ENCODE measurements at regions not wholly inside any gene's neighbourhood (a gene's known extent, or its start where the extent isn't known, plus 50 kb on each side); places are given as distances from the start of the nearest gene placed in this dataset.

DNA sequence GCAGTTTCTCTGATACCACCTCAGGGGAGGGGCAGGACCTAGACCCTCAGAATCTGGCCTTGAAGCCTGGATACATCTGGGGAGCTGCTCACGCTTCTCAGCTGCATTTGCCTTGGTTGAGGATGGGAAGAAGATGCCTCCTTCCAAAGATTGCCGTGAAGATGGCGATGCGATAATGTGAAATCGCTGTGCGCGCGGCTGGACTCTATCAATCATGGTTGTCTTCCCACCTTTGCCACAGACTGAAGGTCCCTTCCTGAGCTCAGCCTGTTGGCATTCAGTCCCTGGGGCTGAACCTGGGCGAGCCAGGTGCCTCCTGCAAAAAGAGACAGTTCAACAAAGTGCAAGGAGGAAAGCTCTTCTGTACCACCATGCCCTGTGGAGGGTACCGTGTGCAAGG lies 114.4 kb upstream of the SLC45A1 start:
- POLR2A ChIA-PET: no interaction called here
- Histone ChIP-seq H3K36me3 (ENCODE audit: control insufficient read depth, insufficient read depth, low read length) (no peaks in the 10 kb centered on the region), H3K4me3 (ENCODE audit: low read depth, low read length) (no peak overlapping the region), H3K27me3 (ENCODE audit: control insufficient read depth, insufficient read depth, low read length) (no peaks in the 10 kb centered on the region)
- no peak for DNase-seq (ENCODE audit: low read depth)
- CTCF ChIA-PET: interaction anchor here (1.3 kb wide), 1 partner anchor 172 kb away, joined by 4 read pairs; no protein-coding TSS in a partner anchor
- TF ChIP-seq, protein P1, sequence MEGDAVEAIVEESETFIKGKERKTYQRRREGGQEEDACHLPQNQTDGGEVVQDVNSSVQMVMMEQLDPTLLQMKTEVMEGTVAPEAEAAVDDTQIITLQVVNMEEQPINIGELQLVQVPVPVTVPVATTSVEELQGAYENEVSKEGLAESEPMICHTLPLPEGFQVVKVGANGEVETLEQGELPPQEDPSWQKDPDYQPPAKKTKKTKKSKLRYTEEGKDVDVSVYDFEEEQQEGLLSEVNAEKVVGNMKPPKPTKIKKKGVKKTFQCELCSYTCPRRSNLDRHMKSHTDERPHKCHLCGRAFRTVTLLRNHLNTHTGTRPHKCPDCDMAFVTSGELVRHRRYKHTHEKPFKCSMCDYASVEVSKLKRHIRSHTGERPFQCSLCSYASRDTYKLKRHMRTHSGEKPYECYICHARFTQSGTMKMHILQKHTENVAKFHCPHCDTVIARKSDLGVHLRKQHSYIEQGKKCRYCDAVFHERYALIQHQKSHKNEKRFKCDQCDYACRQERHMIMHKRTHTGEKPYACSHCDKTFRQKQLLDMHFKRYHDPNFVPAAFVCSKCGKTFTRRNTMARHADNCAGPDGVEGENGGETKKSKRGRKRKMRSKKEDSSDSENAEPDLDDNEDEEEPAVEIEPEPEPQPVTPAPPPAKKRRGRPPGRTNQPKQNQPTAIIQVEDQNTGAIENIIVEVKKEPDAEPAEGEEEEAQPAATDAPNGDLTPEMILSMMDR (IDR thresholded peaks at IDR 0.05; ENCODE audit: insufficient read depth, low read depth, low read length): no peak

DNA sequence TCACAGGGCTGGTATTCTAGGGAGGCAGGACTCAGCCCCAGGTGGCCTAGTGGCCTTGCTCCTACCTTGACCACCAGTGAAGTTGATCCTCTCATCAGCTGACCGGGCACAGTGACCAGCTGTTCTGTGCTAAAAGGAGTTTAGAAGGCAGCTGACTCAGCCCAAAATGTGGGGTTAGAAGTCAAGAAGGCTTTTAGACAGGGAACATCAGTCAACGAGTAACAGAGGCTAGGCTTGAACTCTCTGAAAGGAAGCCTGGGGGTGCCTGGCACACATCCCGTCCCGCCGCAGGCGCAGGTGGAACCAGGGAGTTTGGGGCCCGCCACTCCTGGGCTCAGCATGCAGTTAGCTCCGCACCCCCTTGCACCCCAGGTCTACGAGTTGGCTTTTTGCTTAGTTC lies 114.9 kb upstream of the SLC45A1 start:
- Histone ChIP-seq H3K36me3 (ENCODE audit: control insufficient read depth, insufficient read depth, low read length) (no peaks in the 10 kb centered on the region), H3K27me3 (ENCODE audit: control insufficient read depth, insufficient read depth, low read length) (no peaks in the 10 kb centered on the region), H3K4me3 (ENCODE audit: low read depth, low read length) (no peak overlapping the region)
- DNase-seq (ENCODE audit: low read depth): no peak
- TF ChIP-seq, protein P1 (IDR thresholded peaks at IDR 0.05; ENCODE audit: insufficient read depth, low read depth, low read length): no peak
- CTCF ChIA-PET: interaction anchor here (1.2 kb wide), 1 partner anchor 125 kb away, joined by 3 read pairs; no protein-coding TSS in a partner anchor
- POLR2A ChIA-PET: no interaction called here

DNA sequence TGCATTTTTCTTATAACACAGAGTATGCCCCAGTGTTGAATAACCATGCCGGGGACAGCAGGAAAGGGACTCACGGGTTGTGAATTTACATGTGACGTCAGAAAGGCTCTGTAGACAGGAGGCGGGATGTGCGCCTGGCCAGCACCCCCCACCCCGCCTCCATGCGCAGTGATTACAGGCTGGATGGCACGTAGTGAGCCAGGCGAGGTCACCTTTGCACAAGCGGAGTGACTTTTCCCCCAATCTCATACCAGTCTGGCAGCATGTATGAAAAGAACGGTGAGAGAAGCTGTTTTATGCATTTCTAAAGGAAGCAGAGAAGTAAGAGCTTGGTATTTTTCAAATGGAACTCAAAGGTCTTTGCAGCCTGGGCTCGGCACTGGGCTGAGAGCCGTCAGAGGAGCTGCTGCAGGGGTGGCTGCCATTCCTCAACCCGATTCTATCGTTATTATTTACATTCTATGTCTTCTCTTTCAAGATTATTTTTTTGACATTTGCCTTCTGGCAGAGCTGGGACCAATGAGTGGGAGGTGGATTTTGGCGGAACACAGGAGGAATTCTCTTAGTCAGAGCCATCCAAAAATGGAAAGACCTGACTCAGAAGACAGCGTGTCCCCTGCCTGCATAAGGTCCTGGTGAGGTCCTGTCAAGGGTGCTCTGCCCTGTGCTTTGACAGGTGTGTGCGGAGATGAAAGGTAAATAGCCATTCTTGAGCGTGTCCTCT lies 115.6 kb upstream of the SLC45A1 start:
- Histone ChIP-seq H3K4me3 (ENCODE audit: low read depth, low read length) (no peak overlapping the region), H3K36me3 (ENCODE audit: control insufficient read depth, insufficient read depth, low read length) (no peaks in the 10 kb centered on the region), H3K27me3 (ENCODE audit: control insufficient read depth, insufficient read depth, low read length) (no peaks in the 10 kb centered on the region)
- ChIA-PET CTCF (interaction anchor here (0.6 to 1.2 kb wide), 3 partner anchors 125 to 162 kb away, joined by 3 read pairs; no protein-coding TSS in a partner anchor), POLR2A (interaction anchor here (0.5 to 1.0 kb wide), 2 partner anchors 9 to 37 kb away, joined by 3 read pairs; no protein-coding TSS in a partner anchor)
- peak; percentile 45 for DNase-seq (ENCODE audit: low read depth)
- TF ChIP-seq, protein P1 (IDR thresholded peaks at IDR 0.05; ENCODE audit: insufficient read depth, low read depth, low read length): no peak

DNA sequence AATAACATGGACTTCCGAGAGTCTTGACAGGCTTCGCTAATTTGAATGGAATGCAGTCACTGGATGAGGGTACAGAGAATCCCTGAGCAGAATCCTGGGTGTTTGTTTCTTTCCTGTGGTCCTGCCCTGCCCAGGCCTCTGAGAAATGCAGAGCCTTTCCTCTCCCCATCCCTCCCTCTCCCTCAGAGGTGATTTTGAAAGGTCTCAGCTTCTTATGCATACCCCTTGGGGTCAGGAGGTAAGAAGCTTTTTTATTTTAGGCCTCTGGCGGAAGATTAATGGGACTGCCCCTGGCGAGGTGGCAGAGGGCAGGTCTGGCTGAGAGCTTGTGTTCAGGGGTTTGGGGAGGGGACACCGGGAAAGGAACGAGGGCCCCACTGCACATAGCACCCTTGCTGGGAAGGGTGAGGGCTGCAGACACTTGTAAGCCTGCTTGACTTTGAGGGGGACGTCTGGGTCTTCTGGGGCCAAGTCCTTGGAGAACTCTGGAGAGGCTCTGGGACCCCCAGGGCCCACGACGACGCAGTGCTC lies 116.5 kb upstream of the SLC45A1 start:
- Histone ChIP-seq H3K36me3 (ENCODE audit: control insufficient read depth, insufficient read depth, low read length) (no peaks in the 10 kb centered on the region), H3K27me3 (ENCODE audit: control insufficient read depth, insufficient read depth, low read length) (no peaks in the 10 kb centered on the region), H3K4me3 (ENCODE audit: low read depth, low read length) (no peak overlapping the region)
- DNase-seq (ENCODE audit: low read depth): no peak
- TF ChIP-seq, protein P1 (IDR thresholded peaks at IDR 0.05; ENCODE audit: insufficient read depth, low read depth, low read length): no peak
- POLR2A ChIA-PET: interaction anchor here (0.5 to 1.0 kb wide), 2 partner anchors 10 to 36 kb away, joined by 3 read pairs; no protein-coding TSS in a partner anchor
- CTCF ChIA-PET: no interaction called here

DNA sequence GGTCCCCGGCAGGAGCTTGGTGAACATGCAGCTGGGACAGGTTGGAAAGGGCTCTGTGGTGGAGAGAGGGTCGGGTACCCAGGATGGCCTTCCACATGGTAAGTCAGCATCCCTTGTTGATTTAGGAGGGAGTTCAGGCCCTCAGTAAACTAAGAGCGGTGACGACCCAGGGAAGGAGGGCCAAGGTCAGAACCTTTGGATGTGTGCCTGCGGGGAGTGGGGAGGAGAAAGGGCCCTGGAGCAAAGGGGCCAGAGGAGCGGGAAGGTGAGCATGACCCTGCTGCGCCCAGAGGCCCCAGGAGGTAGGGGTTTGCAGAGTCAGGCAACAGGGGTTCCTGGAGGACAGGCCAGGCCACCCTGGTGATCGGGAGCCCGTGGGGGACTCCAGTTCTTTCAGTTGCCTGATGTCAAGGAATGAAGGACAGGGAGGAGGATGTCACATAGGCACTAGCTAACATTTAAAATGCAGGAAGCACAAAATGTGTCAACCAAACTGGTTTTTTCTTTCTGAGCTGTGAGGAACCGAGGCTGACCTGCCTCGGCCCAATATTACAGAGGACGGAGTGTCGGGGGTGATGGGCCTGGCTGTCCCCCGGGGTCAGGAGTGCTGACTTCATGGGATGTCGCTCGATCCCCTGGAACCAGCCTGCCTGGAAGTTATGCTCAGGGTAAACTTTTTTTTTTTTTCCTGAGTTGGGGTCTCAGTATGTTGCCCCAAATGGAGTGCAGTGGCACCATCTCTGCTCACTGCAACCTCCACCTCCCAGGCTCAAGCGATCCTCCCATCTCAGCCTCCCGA lies 117.4 kb upstream of the SLC45A1 start:
- Histone ChIP-seq H3K27me3 (ENCODE audit: control insufficient read depth, insufficient read depth, low read length) (no peaks in the 10 kb centered on the region), H3K4me3 (ENCODE audit: low read depth, low read length) (no peak overlapping the region), H3K36me3 (ENCODE audit: control insufficient read depth, insufficient read depth, low read length) (no peaks in the 10 kb centered on the region)
- DNase-seq (ENCODE audit: low read depth): no peak
- ChIA-PET POLR2A (interaction anchor here (0.7 kb wide), 1 partner anchor 63 kb away, joined by 3 read pairs; no protein-coding TSS in a partner anchor), CTCF (interaction anchor here (1.0 kb wide), 1 partner anchor 32 kb away, joined by 3 read pairs; no protein-coding TSS in a partner anchor)
- TF ChIP-seq, protein P1 (IDR thresholded peaks at IDR 0.05; ENCODE audit: insufficient read depth, low read depth, low read length): no peak
